AG09319 (cell line): ENCODE measurements at regions not wholly inside any gene's neighbourhood (a gene's known extent, or its start where the extent isn't known, plus 50 kb on each side); places are given as distances from the start of the nearest gene placed in this dataset.
"Not testable (repeated sequence)": the region's sequence is repeated elsewhere in the genome, so short reads cannot be mapped to it uniquely, and the experiment has no call there.

ENCODE experiments used
- DNase-seq: peaks from one replicate; pipeline ENCODE4 v3.0.0-alpha.2; 2010; ENCODE audit warnings: low read depth; ENCODE audit errors: extremely low read depth
- TF ChIP-seq, protein P1 (sequence below): IDR thresholded peaks from 2 replicates; pipeline ENCODE4 v1.5.1; 2011; ENCODE audit warnings: low read depth, mild to moderate bottlenecking, inconsistent platforms, low read length, moderate library complexity

DNA sequence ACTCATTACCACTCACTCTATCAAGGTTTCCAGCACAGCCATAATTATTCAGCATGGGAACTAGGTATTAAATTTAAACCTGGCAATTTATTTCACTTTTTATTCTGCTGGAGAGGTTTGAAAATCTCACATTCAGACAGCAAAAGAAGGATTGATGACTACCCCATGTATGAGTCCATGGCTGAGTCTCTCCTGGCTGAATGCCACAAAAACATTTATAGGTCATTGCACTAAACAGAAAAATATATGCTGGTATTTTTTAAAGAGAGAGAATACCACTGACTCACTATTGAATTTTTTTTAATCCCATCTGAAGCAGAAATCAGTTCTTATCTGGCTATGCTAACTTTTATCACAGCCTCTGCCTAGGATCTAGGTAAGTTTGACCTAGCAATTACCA is 336.3 kb downstream of the PPP1R3A start:
- DNase-seq: no peak
- TF ChIP-seq, protein P1, sequence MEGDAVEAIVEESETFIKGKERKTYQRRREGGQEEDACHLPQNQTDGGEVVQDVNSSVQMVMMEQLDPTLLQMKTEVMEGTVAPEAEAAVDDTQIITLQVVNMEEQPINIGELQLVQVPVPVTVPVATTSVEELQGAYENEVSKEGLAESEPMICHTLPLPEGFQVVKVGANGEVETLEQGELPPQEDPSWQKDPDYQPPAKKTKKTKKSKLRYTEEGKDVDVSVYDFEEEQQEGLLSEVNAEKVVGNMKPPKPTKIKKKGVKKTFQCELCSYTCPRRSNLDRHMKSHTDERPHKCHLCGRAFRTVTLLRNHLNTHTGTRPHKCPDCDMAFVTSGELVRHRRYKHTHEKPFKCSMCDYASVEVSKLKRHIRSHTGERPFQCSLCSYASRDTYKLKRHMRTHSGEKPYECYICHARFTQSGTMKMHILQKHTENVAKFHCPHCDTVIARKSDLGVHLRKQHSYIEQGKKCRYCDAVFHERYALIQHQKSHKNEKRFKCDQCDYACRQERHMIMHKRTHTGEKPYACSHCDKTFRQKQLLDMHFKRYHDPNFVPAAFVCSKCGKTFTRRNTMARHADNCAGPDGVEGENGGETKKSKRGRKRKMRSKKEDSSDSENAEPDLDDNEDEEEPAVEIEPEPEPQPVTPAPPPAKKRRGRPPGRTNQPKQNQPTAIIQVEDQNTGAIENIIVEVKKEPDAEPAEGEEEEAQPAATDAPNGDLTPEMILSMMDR: no peak

DNA sequence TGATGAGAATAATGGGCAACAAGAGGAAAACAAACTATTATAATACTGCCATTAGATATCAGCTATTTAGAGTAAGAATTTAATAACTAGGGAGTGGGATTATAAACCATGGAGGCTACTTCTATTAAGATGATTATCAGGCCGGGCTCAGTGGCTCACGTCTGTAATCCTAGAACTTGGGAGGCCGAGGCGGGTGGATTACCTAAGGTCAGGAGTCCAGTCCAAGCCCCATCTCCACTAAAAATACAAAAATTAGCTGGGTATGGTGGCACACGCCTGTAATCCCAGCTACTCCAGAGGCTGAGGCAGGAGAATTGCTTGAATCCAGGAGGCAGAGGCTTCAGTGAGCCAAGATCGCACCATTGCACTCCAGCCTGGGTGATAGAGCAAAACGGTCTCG is 355.6 kb downstream of the PPP1R3A start:
- not testable (repeated sequence) for DNase-seq

DNA sequence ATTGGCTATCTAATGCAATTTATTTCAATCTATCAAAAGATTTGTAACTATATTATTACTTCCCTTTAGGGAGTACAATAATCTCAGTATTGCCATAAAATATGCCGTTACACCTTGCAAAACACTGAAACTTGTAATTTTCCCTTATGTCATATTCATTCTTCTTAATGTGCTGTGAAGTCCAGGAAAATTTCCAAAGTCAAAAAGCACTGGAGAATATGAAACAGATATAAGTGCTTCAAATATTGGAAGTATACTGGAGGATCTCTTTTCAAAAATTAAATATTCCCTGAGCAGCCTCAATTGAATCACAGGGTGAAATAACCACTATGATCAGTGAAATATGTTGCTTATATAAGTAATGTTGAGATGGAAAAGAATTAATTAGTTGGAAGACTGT is 356.0 kb downstream of the PPP1R3A start:
- no peak for DNase-seq
- TF ChIP-seq, protein P1: no peak

DNA sequence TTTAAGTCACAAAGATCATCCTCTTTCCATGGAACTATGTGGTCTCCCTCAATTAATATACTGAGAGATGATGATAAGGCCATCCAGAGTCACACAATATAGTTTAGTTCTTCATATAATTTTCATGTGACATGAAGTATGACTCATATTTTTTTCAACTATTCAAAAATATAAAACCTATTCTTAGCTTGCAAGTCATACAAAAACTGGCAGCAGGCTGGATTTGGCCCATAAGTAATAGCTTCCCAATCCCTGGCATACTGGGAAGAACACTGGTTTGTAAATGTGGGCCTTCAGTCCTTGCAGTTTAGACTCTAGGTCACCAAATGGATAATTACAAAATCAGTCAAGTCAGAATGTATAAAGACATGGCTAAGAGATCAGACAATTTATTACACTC is 356.6 kb downstream of the PPP1R3A start:
- TF ChIP-seq, protein P1: no peak
- no peak for DNase-seq

DNA sequence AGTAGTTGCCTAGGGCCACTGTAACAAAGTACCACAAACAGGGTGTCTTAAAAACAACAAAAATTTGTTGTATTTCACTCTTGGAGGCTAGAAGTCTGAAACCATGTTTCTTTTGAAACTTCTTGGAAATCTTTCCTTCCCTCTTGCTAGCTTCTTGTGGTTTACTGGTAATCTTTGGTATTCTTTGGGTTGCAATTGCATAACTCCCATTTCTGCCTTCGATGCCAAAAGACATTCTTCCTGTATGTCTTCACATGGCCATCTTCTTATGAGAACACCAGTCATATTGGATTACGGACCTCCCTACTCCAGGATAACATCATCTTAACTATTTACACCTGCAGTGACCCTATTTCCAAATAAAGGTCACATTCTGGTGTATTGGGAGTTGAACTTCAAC is 357.4 kb downstream of the PPP1R3A start:
- DNase-seq: no peak
- TF ChIP-seq, protein P1: no peak

DNA sequence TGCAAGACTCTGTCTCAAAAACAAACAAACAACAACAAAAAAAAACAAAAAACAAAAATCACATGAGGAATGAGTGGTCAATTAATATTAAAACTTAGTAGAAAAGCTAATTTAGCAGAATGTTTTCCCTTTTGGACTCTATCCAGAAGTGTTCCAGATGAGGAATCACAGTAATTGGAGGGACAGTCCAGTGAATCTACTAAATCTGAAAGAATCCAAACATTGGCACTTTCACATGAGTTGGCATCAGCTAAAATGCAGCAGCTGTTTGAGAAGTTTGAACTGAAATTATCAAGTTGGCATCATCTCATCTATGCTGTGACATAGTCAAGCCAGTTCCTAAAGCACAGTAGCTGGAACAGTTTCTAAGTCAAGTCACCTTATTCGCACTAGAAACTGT is 367.8 kb downstream of the PPP1R3A start:
- TF ChIP-seq, protein P1: no peak
- DNase-seq: no peak

DNA sequence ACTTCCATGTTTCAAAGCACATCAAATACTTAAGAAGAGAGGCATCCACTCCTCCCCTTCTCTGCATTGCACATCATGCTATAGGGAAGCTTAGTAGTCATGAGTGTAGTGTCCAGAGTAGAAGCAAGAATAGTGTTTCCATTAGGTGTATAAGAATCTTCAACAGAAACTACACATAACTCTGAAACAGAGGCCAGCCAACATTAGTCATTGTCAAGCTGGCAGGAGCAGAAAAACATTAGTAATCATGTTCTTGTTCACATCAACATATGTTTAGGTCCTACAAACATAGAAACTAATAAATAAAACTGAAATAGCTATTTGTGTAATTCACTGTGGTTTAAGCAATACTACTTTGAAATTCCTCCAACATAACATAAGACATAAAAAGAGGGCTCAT is 370.2 kb downstream of the PPP1R3A start:
- TF ChIP-seq, protein P1: no peak

DNA sequence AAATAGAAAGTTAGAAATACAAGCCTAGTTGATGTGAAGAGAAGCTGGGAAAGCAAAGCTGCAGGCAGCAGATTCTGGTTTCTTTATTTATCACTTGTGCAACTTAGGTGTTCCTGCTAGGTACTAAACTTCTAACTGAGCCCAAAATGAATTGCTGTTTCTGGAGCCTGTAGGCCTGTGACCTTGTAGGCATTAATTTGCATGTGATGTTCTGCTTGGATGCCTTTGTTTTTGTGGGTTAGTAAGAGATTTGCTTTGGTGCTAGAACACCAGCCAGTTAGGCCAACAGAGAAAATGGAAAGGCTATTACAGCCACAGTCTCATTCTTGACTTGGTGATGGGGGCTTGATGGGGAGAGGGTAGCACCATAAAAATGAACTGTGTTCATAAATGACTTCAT is 370.7 kb downstream of the PPP1R3A start:
- DNase-seq: no peak
- TF ChIP-seq, protein P1: no peak

More for the DNA sequence above, 370.2 kb downstream of the PPP1R3A start:
- DNase-seq: no peak
